CD4-positive, alpha-beta T cell treated with Interleukin-6 at 100 ng/mL for 8 hours (primary cell): ENCODE measurements at regions not wholly inside any gene's neighbourhood (a gene's known extent, or its start where the extent isn't known, plus 50 kb on each side); places are given as distances from the start of the nearest gene placed in this dataset.

Source experiments
- DNase-seq: peaks from one replicate; pipeline ENCODE4 v3.0.0-alpha.2; 2020; ENCODE audit warnings: mixed read lengths, low spot score

DNA sequence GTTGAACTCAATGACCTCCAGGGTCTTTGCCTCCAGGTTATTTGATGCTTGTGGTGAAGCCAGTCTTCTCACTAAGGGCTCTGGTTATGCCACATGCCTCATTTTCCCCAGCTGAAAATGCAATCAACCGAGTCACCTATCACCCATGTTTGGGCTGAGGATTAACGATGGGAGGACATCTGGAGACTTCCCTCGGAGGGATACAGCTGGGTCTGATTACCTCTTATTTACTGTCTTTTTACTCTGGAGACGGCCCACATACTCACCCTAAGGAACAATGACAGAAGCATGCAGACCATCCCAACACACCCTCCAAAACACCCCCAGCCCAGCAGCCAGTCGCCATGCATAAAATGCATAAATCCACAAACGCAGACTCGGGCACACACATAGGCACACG lies 187.4 kb downstream of the OPA1 start:
- no peak for DNase-seq

DNA sequence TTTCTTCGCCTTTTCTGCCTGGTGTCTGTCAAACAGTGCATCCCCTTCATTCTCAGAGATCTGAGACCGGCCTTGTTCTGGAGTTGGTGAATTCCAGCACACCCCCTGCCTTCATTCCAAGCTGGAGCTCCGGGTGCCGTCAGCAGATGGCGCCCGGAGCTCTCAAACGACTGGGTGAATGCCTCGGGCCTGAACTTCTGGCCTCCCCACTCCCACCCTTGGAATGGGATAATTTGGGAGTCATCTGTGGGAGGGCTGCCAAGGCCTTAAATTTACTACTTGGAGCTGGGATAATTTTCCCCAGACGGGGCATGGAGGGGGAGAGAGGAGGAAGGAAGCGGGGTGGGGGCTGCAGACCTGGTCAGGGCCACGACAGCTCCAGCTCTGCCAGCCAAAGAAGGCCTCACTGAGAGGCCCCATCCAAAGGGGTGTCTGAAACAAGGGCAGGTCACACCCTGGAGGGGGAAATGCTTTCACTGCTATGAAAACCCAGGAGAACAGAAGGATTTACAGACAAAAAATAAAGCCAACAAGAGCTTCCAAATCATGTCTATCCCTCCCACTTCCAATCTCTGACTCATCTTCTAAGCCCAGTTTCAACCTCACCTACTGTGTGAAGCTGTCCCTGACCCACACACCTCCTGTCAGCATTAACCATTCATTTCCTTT lies 187.9 kb downstream of the OPA1 start:
- DNase-seq: no peak

- no peak for DNase-seq
These were observed 189.3 kb downstream of the OPA1 start for GRCh38 chr3:193782276-193782647.

GRCh38 chr3:193782747-193783146 lies 189.7 kb downstream of the OPA1 start:
- no peak for DNase-seq

DNA sequence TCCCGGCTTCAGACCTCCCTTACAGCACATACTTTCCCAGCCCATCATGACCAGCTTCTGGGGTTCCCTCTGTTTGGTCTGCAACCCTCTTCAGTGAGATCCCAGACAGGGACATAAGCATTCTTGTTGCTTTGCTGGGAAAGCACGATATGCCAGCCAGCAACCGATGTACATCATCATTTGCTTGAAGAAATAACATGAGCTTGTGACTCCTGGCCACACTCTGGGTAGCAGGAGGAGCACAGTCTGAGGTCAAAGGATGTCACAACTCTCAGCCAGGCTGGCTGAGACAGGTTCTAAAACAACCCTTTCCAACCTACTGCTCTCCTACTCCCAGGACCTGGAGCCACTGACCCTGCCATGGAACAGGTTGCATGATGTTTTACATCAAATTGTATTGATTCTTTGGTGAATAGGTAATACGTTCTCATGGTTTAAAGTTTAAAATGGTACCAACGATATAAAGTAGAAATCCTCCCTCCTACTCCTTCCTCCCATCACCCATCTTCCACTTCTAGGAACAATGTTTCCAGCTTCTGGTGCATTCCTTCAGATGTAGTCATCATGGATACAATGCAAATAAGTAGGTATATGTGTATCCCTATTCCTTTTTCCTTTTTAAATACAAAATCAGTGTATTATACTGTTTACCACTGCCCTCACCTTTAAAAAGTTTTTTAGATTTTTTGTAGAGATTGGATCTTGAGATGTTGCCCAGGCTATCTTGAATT lies 190.3 kb downstream of the OPA1 start:
- DNase-seq: no peak

GRCh38 chr3:193784822-193785221 lies 191.8 kb downstream of the OPA1 start:
- DNase-seq: no peak

DNA sequence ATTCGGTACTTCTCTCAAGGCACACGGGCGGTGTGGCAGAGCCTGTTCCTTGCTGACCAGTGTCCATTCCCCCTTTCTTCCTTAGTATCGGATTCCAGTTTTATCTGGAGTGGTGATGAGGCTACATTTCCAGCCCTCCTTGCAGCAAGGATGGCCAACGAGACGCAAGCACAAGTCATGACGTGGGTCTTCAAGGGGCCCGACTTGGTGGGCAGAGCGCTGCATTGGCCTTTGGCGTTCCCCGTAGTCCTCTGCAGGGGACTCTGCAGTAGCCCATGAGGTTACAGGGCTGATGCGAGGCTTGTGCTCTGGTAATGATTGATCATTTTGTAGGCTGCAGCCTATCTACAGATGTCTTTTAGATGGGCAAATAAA lies 194.5 kb downstream of the OPA1 start:
- no peak for DNase-seq

GRCh38 chr3:193788189-193788991 lies 195.4 kb downstream of the OPA1 start:
- no peak for DNase-seq

DNA sequence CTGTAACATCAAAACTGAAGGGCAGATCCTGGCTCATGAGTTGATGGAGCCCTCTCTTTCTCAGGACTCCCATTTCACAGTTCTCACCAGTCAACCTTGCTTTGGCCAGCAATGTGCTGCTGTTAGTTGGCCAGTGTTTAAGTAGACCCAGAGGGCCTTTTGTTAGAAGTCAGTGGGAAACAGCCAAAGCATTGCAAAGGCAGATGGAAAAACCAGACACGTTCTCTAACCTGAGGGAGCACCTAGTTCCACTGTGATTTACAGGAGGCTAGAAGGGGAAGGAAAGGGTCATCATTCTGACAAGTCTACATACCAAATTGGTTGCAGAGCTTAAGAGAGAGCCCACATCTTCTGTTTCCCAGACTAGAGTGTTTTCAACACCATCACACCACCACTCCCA lies 196.4 kb downstream of the OPA1 start:
- DNase-seq: no peak

GRCh38 chr3:193790086-193790990 lies 197.3 kb downstream of the OPA1 start:
- no peak for DNase-seq

- no peak for DNase-seq
These were observed 198.3 kb downstream of the OPA1 start for GRCh38 chr3:193791041-193792032.

DNA sequence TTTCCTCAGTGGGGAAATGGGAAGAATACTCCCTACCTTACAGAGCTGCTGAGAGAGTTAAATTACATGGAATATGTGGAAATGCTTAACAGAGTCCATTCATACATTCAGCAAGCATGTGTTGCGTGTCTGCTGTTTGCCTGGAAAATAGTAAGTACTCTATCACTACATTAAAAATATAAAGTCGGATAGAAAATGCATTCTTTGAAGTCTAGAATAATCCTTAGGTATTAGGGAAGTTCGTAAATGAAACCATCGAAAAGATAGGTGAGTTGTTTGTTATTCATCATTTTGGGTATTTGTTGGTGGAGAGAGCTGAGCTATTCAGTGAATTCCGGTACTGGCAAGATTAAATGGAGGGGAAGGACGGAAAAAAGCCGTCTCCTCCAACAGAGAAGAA lies 200.1 kb downstream of the OPA1 start:
- DNase-seq: no peak

GRCh38 chr3:193794002-193794881 lies 201.2 kb downstream of the OPA1 start:
- no peak for DNase-seq

GRCh38 chr3:193795062-193795690 lies 202.2 kb downstream of the OPA1 start:
- DNase-seq: no peak

DNA sequence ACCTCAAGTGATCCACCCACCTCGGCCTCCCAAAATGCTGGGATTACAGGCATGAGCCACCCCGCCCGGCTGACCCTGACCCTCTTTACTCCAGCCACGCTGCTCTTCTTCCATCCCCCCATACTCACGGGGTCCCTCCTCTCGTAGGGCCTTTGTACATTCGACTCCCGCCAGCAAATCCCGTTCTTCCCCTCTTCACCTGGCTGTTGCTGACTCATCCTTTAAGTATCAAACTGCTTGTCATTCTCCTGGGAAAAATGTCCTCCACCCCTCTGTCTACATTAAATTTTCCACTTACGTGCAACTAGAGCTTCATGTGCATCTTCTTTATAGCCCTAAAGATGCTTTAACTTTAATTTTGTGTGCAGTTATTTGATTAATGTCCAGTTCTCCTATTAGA lies 203.1 kb downstream of the OPA1 start:
- no peak for DNase-seq

- DNase-seq: no peak
These were observed 204.6 kb downstream of the OPA1 start for GRCh38 chr3:193797566-193797965.

DNA sequence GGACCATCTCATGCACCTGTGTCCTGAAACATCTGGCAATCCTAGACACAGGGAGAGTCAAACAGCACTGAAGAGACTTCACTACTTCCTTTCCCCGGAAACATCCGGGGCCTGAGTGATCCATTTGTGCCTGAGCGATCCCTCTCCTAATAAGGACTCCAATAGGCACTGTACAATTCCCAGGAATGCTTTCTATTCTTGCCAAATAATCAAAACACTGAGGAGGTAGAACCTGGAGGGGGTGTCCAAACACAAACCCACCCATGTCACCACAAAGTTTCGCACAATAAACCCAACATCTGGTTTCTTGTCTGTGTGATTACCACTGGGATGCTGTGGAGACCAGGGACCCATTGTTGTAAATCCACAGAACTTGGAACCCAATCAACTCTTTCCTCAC lies 205.0 kb downstream of the OPA1 start:
- DNase-seq: no peak

DNA sequence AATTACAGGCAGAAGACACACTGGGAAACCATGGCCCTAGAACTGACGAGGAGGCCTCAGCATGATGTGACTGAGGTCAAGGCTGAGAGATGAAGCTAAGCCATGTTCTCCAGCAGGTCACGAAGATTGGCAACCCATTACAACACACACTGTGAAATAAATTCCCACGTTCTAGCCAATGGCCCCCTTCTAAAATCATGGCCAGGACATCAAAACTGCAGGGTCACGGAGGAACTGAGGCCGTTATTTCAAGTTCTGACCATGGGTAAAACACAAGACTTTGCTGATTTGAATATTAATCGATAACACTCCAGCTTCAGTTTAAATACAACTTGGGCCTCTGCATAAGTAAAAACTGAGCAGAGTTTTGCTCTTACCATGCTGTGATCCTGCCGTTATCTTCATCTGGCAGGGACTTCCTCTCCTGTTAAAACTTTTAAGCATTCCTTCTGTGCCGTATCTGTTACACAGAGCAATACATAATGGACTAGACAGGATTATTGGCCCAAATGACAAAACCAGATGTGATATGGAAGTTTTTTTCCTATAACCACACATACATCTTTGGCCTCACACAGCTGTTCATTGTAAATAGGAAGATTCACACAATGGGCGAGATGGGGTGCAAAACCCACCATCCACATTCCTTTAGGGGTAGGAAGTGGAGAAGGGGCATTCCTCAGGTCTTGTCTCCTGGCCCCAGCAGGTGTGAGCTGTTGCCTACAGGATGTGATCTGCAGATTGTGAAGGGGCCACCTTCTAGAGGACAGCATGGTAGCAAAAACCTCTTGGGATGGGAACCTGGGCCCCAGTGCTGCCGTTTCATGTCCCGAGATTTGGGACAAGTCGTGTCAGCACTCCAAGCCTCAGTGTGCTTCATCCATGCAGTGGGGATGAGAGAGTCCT lies 207.4 kb downstream of the OPA1 start:
- no peak for DNase-seq
